ENCODE measurements at regions not wholly inside any gene's neighbourhood (a gene's known extent, or its start where the extent isn't known, plus 50 kb on each side); places are given as distances from the start of the nearest gene placed in this dataset.

GRCh38 chr4:153131596-153131995 lies 72.6 kb upstream of the TRIM2 start:
- DNase-seq (ENCODE audit: extremely low read depth, low read depth, low spot score), result no peak

GRCh38 chr4:153137159-153137558 lies 67.1 kb upstream of the TRIM2 start:
- DNase-seq (ENCODE audit: extremely low read depth, low read depth, low spot score), result no peak

- DNase-seq (ENCODE audit: extremely low read depth, low read depth, low spot score), result no peak
These were observed 66.3 kb upstream of the TRIM2 start for GRCh38 chr4:153137677-153138630.

- DNase-seq (ENCODE audit: extremely low read depth, low read depth, low spot score), result no peak
These were observed 65.5 kb upstream of the TRIM2 start for GRCh38 chr4:153138736-153139135.

GRCh38 chr4:153140294-153140693 lies 63.9 kb upstream of the TRIM2 start:
- no peak for DNase-seq (ENCODE audit: extremely low read depth, low read depth, low spot score)

- DNase-seq (ENCODE audit: extremely low read depth, low read depth, low spot score), result no peak
These were observed 63.0 kb upstream of the TRIM2 start for GRCh38 chr4:153141238-153141637.

- peak; percentile 60 for DNase-seq (ENCODE audit: extremely low read depth, low read depth, low spot score)
These were observed 61.4 kb upstream of the TRIM2 start for GRCh38 chr4:153142700-153143438.

- no peak for DNase-seq (ENCODE audit: extremely low read depth, low read depth, low spot score)
These were observed 60.5 kb upstream of the TRIM2 start for GRCh38 chr4:153143527-153144348.

GRCh38 chr4:153146031-153146430 lies 58.2 kb upstream of the TRIM2 start:
- DNase-seq (ENCODE audit: extremely low read depth, low read depth, low spot score), result no peak

GRCh38 chr4:153146961-153147360 lies 57.3 kb upstream of the TRIM2 start:
- DNase-seq (ENCODE audit: extremely low read depth, low read depth, low spot score), result no peak

- DNase-seq (ENCODE audit: extremely low read depth, low read depth, low spot score), result no peak
These were observed 55.5 kb upstream of the TRIM2 start for GRCh38 chr4:153148791-153149190.

- DNase-seq (ENCODE audit: extremely low read depth, low read depth, low spot score), result no peak
These were observed 52.4 kb upstream of the TRIM2 start for GRCh38 chr4:153151535-153152455.

GRCh38 chr4:153152501-153153338 lies 51.5 kb upstream of the TRIM2 start:
- no peak for DNase-seq (ENCODE audit: extremely low read depth, low read depth, low spot score)

- no peak for DNase-seq (ENCODE audit: extremely low read depth, low read depth, low spot score)
These were observed 50.8 kb upstream of the TRIM2 start for GRCh38 chr4:153153339-153153871.

- no peak for DNase-seq (ENCODE audit: extremely low read depth, low read depth, low spot score)
These were observed 50.0 kb upstream of the TRIM2 start for GRCh38 chr4:153154007-153154975.
